ENCODE measurements at regions not wholly inside any gene's neighbourhood (a gene's known extent, or its start where the extent isn't known, plus 50 kb on each side); places are given as distances from the start of the nearest gene placed in this dataset.

DNA sequence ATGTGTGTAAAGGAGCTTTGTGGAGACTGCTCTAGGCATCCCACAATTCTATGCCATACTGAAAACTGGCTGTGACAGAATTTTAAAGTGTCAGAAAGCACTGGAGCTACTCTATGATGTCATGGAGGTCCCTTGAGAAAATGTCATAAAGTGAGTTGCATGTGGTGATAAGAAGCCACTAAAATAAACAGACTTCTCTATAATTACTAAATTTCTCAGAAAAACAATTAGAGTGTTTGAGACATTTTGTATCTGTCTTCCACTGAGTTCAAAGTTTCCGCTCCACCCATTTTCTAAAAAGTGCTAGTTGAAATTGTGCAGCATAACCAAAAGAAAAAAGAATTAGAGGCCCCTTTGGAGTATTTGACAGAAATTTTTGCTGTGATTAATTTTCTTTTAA is 603.9 kb downstream of the KCNJ2 start:
- POLR2A ChIA-PET: interaction anchor here (0.7 kb wide), 1 partner anchor 16 kb away, joined by 3 read pairs; no protein-coding TSS in a partner anchor
- intact Hi-C loops (cut with micrococcal nuclease): no loop called here
- CTCF ChIA-PET: interaction anchor here (0.7 to 1.0 kb wide), 2 partner anchors 687 to 1399 kb away, joined by 3 read pairs; no protein-coding TSS in a partner anchor
- Mint-ChIP-seq H3K9me3 (ENCODE audit: unreplicated experiment) (no peaks in the 10 kb centered on the region), H3K27me3 (ENCODE audit: insufficient read depth, unreplicated experiment) (no peaks in the 10 kb centered on the region), H3K36me3 (ENCODE audit: insufficient read depth, unreplicated experiment) (no peaks in the 10 kb centered on the region), H3K4me1 (ENCODE audit: insufficient read depth, unreplicated experiment) (no peaks in the 10 kb centered on the region), H3K4me3 (ENCODE audit: unreplicated experiment) (no peak overlapping the region), H3K27ac (ENCODE audit: low read depth, unreplicated experiment) (no peak overlapping the region)
- TF ChIP-seq CTCF (IDR thresholded peaks at IDR 0.05; ENCODE audit: unreplicated experiment): no peak
- DNase-seq (ENCODE audit: unreplicated experiment): no peak
- no TSS peak for BruUV-seq (replicated peaks)

GRCh38 chr17:70774339-70775117 is 605.2 kb downstream of the KCNJ2 start:
- no peaks in the 10 kb centered on the region for H3K27me3 Mint-ChIP-seq (ENCODE audit: insufficient read depth, unreplicated experiment)
- no peaks in the 10 kb centered on the region for H3K4me1 Mint-ChIP-seq (ENCODE audit: insufficient read depth, unreplicated experiment)
- POLR2A ChIA-PET: no interaction called here
- H3K27ac Mint-ChIP-seq (ENCODE audit: low read depth, unreplicated experiment): no peak overlapping the region
- no peak for DNase-seq (ENCODE audit: unreplicated experiment)
- no TSS peak for BruUV-seq (replicated peaks)
- intact Hi-C loops (cut with micrococcal nuclease): no loop called here
- no peak for TF ChIP-seq CTCF (IDR thresholded peaks at IDR 0.05; ENCODE audit: unreplicated experiment)
- H3K36me3 Mint-ChIP-seq (ENCODE audit: insufficient read depth, unreplicated experiment): no peaks in the 10 kb centered on the region
- no peaks in the 10 kb centered on the region for H3K9me3 Mint-ChIP-seq (ENCODE audit: unreplicated experiment)
- H3K4me3 Mint-ChIP-seq (ENCODE audit: unreplicated experiment): no peak overlapping the region
- CTCF ChIA-PET: interaction anchor here (0.6 to 1.0 kb wide), 2 partner anchors 1765 to 1782 kb away, joined by 3 read pairs; no protein-coding TSS in a partner anchor

DNA sequence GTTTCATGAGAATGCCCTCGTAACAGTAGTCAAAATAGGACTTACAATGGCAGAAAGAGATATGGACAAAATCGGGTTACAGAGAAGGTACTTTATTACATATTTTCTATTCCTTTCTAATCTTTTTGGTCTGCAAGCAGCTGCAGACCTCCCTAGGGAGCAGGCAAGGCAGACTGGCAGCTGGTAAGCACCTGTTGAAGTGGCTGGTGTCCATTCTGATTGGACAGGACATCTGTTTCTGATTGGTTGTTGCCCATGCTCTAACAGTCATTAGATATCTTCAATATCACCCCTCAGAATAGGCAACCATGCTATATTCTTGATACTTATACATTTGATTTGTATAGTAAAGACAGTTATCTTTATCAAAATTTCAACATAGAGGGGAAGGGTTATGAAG is 606.3 kb downstream of the KCNJ2 start:
- BruUV-seq (replicated peaks): no TSS peak
- CTCF ChIA-PET: interaction anchor here (0.6 to 1.0 kb wide), 3 partner anchors 462 to 1781 kb away, joined by 3 read pairs; no protein-coding TSS in a partner anchor
- no peaks in the 10 kb centered on the region for H3K4me1 Mint-ChIP-seq (ENCODE audit: insufficient read depth, unreplicated experiment)
- no peaks in the 10 kb centered on the region for H3K36me3 Mint-ChIP-seq (ENCODE audit: insufficient read depth, unreplicated experiment)
- POLR2A ChIA-PET: no interaction called here
- no peak overlapping the region for H3K27ac Mint-ChIP-seq (ENCODE audit: low read depth, unreplicated experiment)
- H3K4me3 Mint-ChIP-seq (ENCODE audit: unreplicated experiment): no peak overlapping the region
- H3K27me3 Mint-ChIP-seq (ENCODE audit: insufficient read depth, unreplicated experiment): no peaks in the 10 kb centered on the region
- no peak for TF ChIP-seq CTCF (IDR thresholded peaks at IDR 0.05; ENCODE audit: unreplicated experiment)
- no peaks in the 10 kb centered on the region for H3K9me3 Mint-ChIP-seq (ENCODE audit: unreplicated experiment)
- DNase-seq (ENCODE audit: unreplicated experiment): no peak
- intact Hi-C loops (cut with micrococcal nuclease): no loop called here

GRCh38 chr17:70776441-70776840 is 607.1 kb downstream of the KCNJ2 start:
- no TSS peak for BruUV-seq (replicated peaks)
- Mint-ChIP-seq H3K27me3 (ENCODE audit: insufficient read depth, unreplicated experiment) (no peaks in the 10 kb centered on the region), H3K27ac (ENCODE audit: low read depth, unreplicated experiment) (no peak overlapping the region), H3K4me1 (ENCODE audit: insufficient read depth, unreplicated experiment) (no peaks in the 10 kb centered on the region), H3K4me3 (ENCODE audit: unreplicated experiment) (no peak overlapping the region), H3K36me3 (ENCODE audit: insufficient read depth, unreplicated experiment) (no peaks in the 10 kb centered on the region), H3K9me3 (ENCODE audit: unreplicated experiment) (no peaks in the 10 kb centered on the region)
- no peak for DNase-seq (ENCODE audit: unreplicated experiment)
- ChIA-PET POLR2A (no interaction called here), CTCF (interaction anchor here (0.6 kb wide), 1 partner anchor 1770 kb away, joined by 3 read pairs; no protein-coding TSS in a partner anchor)
- no peak for TF ChIP-seq CTCF (IDR thresholded peaks at IDR 0.05; ENCODE audit: unreplicated experiment)
- intact Hi-C loops (cut with micrococcal nuclease): no loop called here

All from MCF 10A (cell line).